CD4-positive, alpha-beta T cell (primary cell): ENCODE measurements at regions not wholly inside any gene's neighbourhood (a gene's known extent, or its start where the extent isn't known, plus 50 kb on each side); places are given as distances from the start of the nearest gene placed in this dataset.

Source experiments
- ATAC-seq: fragments of 200-7000 bp; cut with Tn5 transposase; one replicate; pipeline ENCODE4 v1.10.0; 2022; ENCODE audit warnings: mild to moderate bottlenecking; ENCODE audit not compliant: poor library complexity
- CTCF ChIA-PET: fragments of 350-600 bp; sonication (Branson Sonifier 250); formaldehyde crosslinking; loops from one replicate; lab custom pipeline; 2021; ENCODE audit warnings: antibody characterized with exemption, inconsistent platforms; lab: Charles Lee
- POLR2A ChIA-PET: fragments of 350-600 bp; sonication (Branson Sonifier 250); formaldehyde crosslinking; loops from one replicate; lab custom pipeline; 2021; ENCODE audit warnings: antibody characterized with exemption, inconsistent platforms; lab: Charles Lee
- DNase-seq, 14 experiments: peaks; one replicate each; pipeline ENCODE4 v3.0.0-alpha.2; 2013 to 2020; ENCODE audit warnings: mixed read lengths in 2 of 14
- H3K27ac ChIP-seq, 2 donors: one replicate each; pipeline versions ENCODE4 v1.5.1 to v1.7.0; 2013; ENCODE audit warnings: low read length in 2 of 2, low read depth in 1 of 2, mild to moderate bottlenecking in 1 of 2
- H3K27me3 ChIP-seq, 2 experiments: 1 replicate in 1 of 2; 2 replicates in 1 of 2; pipeline versions ENCODE4 v1.6.1 to v1.7.0; 2013; ENCODE audit warnings: low read length in 2 of 2, control low read depth in 1 of 2, mild to moderate bottlenecking in 1 of 2, moderate library complexity in 1 of 2; ENCODE audit not compliant: insufficient read depth in 2 of 2, control insufficient read depth in 1 of 2
- H3K36me3 ChIP-seq: one replicate; pipeline ENCODE4 v1.6.1; 2013; ENCODE audit warnings: low read length, control low read depth; ENCODE audit not compliant: insufficient read depth
- H3K4me1 ChIP-seq: one replicate; pipeline ENCODE4 v1.6.1; 2013; ENCODE audit warnings: low read length, control low read depth; ENCODE audit not compliant: insufficient read depth
- H3K4me3 ChIP-seq: one replicate; pipeline ENCODE4 v1.5.1; 2013; ENCODE audit warnings: mild to moderate bottlenecking, low read length, moderate library complexity
- H3K9me3 ChIP-seq, 2 experiments: 1 replicate in 1 of 2; 2 replicates in 1 of 2; pipeline versions ENCODE4 v1.6.1 to v1.7.0; 2013; ENCODE audit warnings: low read length in 2 of 2, mild to moderate bottlenecking in 2 of 2, control low read depth in 1 of 2, moderate library complexity in 1 of 2; ENCODE audit not compliant: control insufficient read depth in 1 of 2, insufficient read depth in 1 of 2
- H3K27ac Mint-ChIP-seq: one replicate; pipeline ENCODE4 v1.8.0; 2020; ENCODE audit warnings: mixed read lengths
- H3K27me3 Mint-ChIP-seq: one replicate; pipeline ENCODE4 v1.8.0; 2021; ENCODE audit warnings: mixed read lengths
- H3K36me3 Mint-ChIP-seq: one replicate; pipeline ENCODE4 v1.8.0; 2021; ENCODE audit warnings: low read depth, mixed read lengths
- H3K4me1 Mint-ChIP-seq: one replicate; pipeline ENCODE4 v1.8.0; 2021; ENCODE audit warnings: low read depth, mixed read lengths
- H3K4me3 Mint-ChIP-seq: one replicate; pipeline ENCODE4 v1.8.0; 2020; ENCODE audit warnings: mild to moderate bottlenecking, mixed read lengths
- H3K9me3 Mint-ChIP-seq: one replicate; pipeline ENCODE4 v1.8.0; 2020; ENCODE audit warnings: mixed read lengths
- CTCF ChIP-seq: fragments of 200-600 bp; IDR thresholded peaks from one replicate; pipeline ENCODE4 v1.8.0; 2022; ENCODE audit warnings: antibody characterized with exemption, mild to moderate bottlenecking
- intact Hi-C, 2 experiments: fragments of 100-400 bp; cut with DNase I in 1 of 2; cut with micrococcal nuclease in 1 of 2; formaldehyde crosslinking; loops; one replicate each; pipeline versions ENCODE4 v1.15.1 to v1.9.0; 2023 to 2025; cut with DNase I, micrococcal nuclease

GRCh38 chr6:111958534-111958933 lies 85.3 kb upstream of the FYN start:
- ATAC-seq: no peak
- intact Hi-C loops: no loop called here
- no peaks in the 10 kb centered on the region for H3K36me3 Mint-ChIP-seq
- no peak overlapping the region for H3K27ac ChIP-seq
- H3K36me3 ChIP-seq: no peaks in the 10 kb centered on the region
- H3K9me3 Mint-ChIP-seq: no peaks in the 10 kb centered on the region
- no peaks in the 10 kb centered on the region for H3K4me1 Mint-ChIP-seq
- ChIA-PET POLR2A (interaction anchor here (2.3 kb wide), 1 partner anchor 15 kb away, joined by 9 read pairs; no protein-coding TSS in a partner anchor), CTCF (no interaction called here)
- H3K9me3 ChIP-seq: no peaks in the 10 kb centered on the region
- no peak overlapping the region for H3K27ac Mint-ChIP-seq
- DNase-seq: peak in 1 of 14 experiments; percentile 45
- no peak for TF ChIP-seq CTCF
- no peak overlapping the region for H3K4me3 Mint-ChIP-seq
- no peaks in the 10 kb centered on the region for H3K27me3 Mint-ChIP-seq
- no peak overlapping the region for H3K4me3 ChIP-seq
- no peaks in the 10 kb centered on the region for H3K27me3 ChIP-seq
- no peaks in the 10 kb centered on the region for H3K4me1 ChIP-seq

- H3K4me1 Mint-ChIP-seq: no peaks in the 10 kb centered on the region
These were observed 86.5 kb upstream of the FYN start for GRCh38 chr6:111959766-111960165.

GRCh38 chr6:111967131-111967530 lies 86.8 kb upstream of the CCN6 start:
- POLR2A ChIA-PET: interaction anchor here (1.1 to 1.6 kb wide), 3 partner anchors 13 to 18 kb away, joined by 3 to 5 read pairs (median 4); no protein-coding TSS in a partner anchor
- CTCF ChIA-PET: no interaction called here
- no peak for TF ChIP-seq CTCF

More at GRCh38 chr6:111959766-111960165, 86.5 kb upstream of the FYN start:
- no peak overlapping the region for H3K4me3 Mint-ChIP-seq
- Histone ChIP-seq H3K27me3 (no peaks in the 10 kb centered on the region), H3K4me3 (no peak overlapping the region), H3K4me1 (no peaks in the 10 kb centered on the region), H3K36me3 (no peaks in the 10 kb centered on the region), H3K9me3 (no peaks in the 10 kb centered on the region), H3K27ac (no peak overlapping the region)
- ChIA-PET POLR2A (no interaction called here), CTCF (no interaction called here)
- intact Hi-C loops: no loop called here
- TF ChIP-seq CTCF: no peak
- no peaks in the 10 kb centered on the region for H3K36me3 Mint-ChIP-seq
- no peaks in the 10 kb centered on the region for H3K9me3 Mint-ChIP-seq
- H3K27ac Mint-ChIP-seq: no peak overlapping the region
- H3K27me3 Mint-ChIP-seq: no peaks in the 10 kb centered on the region
- ATAC-seq (no peak), DNase-seq (no peak)

More at GRCh38 chr6:111967131-111967530, 86.8 kb upstream of the CCN6 start:
- DNase-seq: no peak
- H3K9me3 Mint-ChIP-seq: no peaks in the 10 kb centered on the region
- Histone ChIP-seq H3K27ac (no peak overlapping the region), H3K27me3 (no peaks in the 10 kb centered on the region), H3K9me3 (no peaks in the 10 kb centered on the region), H3K4me3 (no peak overlapping the region), H3K4me1 (peaks cover 4% of the 10 kb centered on the region), H3K36me3 (no peaks in the 10 kb centered on the region)
- no peaks in the 10 kb centered on the region for H3K27me3 Mint-ChIP-seq
- H3K27ac Mint-ChIP-seq: no peak overlapping the region
- H3K4me1 Mint-ChIP-seq: peaks cover 30% of the 10 kb centered on the region
- no peaks in the 10 kb centered on the region for H3K36me3 Mint-ChIP-seq
- intact Hi-C loops: no loop called here
- no peak overlapping the region for H3K4me3 Mint-ChIP-seq
- ATAC-seq: no peak
